ENCODE measurements at regions not wholly inside any gene's neighbourhood (a gene's known extent, or its start where the extent isn't known, plus 50 kb on each side); places are given as distances from the start of the nearest gene placed in this dataset.
A peak's percentile ranks its signal among the peaks of the same experiment; 100 is the strongest.

DNA sequence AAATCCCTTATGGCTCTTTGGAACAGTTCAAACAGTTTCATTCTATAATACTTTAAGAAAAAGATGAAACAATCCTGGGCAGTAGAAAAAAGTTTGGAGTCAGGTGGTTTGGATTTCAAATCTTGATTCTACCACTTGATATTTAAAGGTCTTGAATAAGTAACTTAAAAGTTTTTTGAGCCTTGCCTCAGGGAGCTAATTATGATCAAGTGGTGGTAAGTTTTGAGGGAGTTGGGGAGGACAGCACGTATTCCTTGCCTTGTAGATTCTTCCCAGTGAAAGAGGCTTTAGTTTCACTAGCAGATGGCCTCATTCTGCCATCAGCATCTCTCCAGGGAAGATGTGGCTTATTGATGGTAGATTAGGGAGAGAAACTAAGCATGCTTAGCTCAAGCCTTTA is 168.4 kb upstream of the CSNK1A1L start:
- no peak for DNase-seq (ENCODE audit: low read depth in 2 of 2)
- no peaks in the 10 kb centered on the region for H3K4me1 ChIP-seq (ENCODE audit: control insufficient read depth, extremely low read depth, insufficient read depth, low read length)
- H3K79me2 ChIP-seq (ENCODE audit: control insufficient read depth, insufficient read depth, low read length), result no peaks in the 10 kb centered on the region
- H4K20me1 ChIP-seq (ENCODE audit: control insufficient read depth, extremely low read depth, insufficient read depth, low read length), result no peaks in the 10 kb centered on the region
- H3K27ac ChIP-seq (ENCODE audit: insufficient read depth, low read length), result no peak overlapping the region
- no peaks in the 10 kb centered on the region for H3K36me3 ChIP-seq (ENCODE audit: control insufficient read depth, insufficient read depth, low read length)
- no peak overlapping the region for H2AFZ ChIP-seq (ENCODE audit: low read length)
- no peaks in the 10 kb centered on the region for H3K9me3 ChIP-seq (ENCODE audit: control insufficient read depth, insufficient read depth, low read depth, low read length)
- H3K4me2 ChIP-seq (ENCODE audit: extremely low read depth, insufficient read depth, low read length), result no peak overlapping the region
- no peak overlapping the region for H3K9ac ChIP-seq (ENCODE audit: insufficient read depth, low read length)
- no peak overlapping the region for H3K4me3 ChIP-seq (replicated peaks in 1 of 4; ENCODE audit: control extremely low read depth in 1 of 4, insufficient read depth in 1 of 4, low read depth in 3 of 4, low read length in 4 of 4)
- H3K27me3 ChIP-seq (ENCODE audit: control insufficient read depth, insufficient read depth, low read length), result no peaks in the 10 kb centered on the region
- TF ChIP-seq, protein P1, sequence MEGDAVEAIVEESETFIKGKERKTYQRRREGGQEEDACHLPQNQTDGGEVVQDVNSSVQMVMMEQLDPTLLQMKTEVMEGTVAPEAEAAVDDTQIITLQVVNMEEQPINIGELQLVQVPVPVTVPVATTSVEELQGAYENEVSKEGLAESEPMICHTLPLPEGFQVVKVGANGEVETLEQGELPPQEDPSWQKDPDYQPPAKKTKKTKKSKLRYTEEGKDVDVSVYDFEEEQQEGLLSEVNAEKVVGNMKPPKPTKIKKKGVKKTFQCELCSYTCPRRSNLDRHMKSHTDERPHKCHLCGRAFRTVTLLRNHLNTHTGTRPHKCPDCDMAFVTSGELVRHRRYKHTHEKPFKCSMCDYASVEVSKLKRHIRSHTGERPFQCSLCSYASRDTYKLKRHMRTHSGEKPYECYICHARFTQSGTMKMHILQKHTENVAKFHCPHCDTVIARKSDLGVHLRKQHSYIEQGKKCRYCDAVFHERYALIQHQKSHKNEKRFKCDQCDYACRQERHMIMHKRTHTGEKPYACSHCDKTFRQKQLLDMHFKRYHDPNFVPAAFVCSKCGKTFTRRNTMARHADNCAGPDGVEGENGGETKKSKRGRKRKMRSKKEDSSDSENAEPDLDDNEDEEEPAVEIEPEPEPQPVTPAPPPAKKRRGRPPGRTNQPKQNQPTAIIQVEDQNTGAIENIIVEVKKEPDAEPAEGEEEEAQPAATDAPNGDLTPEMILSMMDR (conservative IDR thresholded peaks at IDR 0.05 in 1 of 2, IDR thresholded peaks at IDR 0.05 in 1 of 2; ENCODE audit: low read depth in 1 of 2, low read length in 2 of 2), result no peak
- no peak for TF ChIP-seq EZH2 (IDR thresholded peaks at IDR 0.05; ENCODE audit: low read length, missing control alignments)

DNA sequence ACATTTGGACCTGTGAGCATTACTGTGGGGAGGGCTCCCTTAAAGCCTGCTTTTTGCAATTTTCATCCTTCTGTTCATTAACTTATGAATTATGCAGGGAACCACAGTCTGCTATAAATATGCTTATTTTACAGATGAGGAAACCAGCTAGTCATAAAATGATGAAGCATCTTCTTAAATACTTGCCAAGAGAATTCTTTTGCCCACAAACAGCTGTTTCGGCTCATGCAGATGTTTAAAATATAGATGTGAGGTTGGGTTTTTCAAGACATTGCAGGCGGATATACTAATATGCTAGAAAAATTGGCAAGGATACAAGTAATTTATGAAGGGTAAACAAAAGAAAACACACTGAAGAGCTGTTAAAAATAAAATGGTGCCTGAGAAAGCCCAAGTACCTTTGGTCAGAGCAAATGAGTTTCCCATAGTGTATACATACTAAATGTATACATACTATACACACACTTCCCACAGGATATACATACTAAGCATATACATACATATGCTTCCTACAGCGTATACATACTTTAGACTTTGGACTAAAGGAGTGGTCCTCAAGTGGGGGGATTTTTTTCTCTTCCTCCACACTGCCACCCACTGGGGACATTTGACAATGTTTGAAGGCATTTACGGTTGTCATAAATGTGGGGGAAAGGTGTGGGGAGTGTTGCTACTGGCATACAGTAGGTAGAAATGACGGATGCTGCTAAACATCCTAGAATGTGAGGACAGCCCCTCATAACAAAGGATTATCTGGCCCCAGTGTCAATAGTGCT is 164.9 kb upstream of the CSNK1A1L start:
- Histone ChIP-seq H3K9ac (ENCODE audit: insufficient read depth, low read length) (no peak overlapping the region), H3K4me3 (replicated peaks in 1 of 4; ENCODE audit: control extremely low read depth in 1 of 4, insufficient read depth in 1 of 4, low read depth in 3 of 4, low read length in 4 of 4) (no peak overlapping the region), H3K79me2 (ENCODE audit: control insufficient read depth, insufficient read depth, low read length) (no peaks in the 10 kb centered on the region), H3K27ac (ENCODE audit: insufficient read depth, low read length) (no peak overlapping the region), H4K20me1 (ENCODE audit: control insufficient read depth, extremely low read depth, insufficient read depth, low read length) (no peaks in the 10 kb centered on the region), H3K4me2 (ENCODE audit: extremely low read depth, insufficient read depth, low read length) (no peak overlapping the region), H3K9me3 (ENCODE audit: control insufficient read depth, insufficient read depth, low read depth, low read length) (no peaks in the 10 kb centered on the region), H3K27me3 (ENCODE audit: control insufficient read depth, insufficient read depth, low read length) (no peaks in the 10 kb centered on the region), H3K36me3 (ENCODE audit: control insufficient read depth, insufficient read depth, low read length) (no peaks in the 10 kb centered on the region), H2AFZ (ENCODE audit: low read length) (no peak overlapping the region), H3K4me1 (ENCODE audit: control insufficient read depth, extremely low read depth, insufficient read depth, low read length) (no peaks in the 10 kb centered on the region)
- TF ChIP-seq EZH2 (IDR thresholded peaks at IDR 0.05; ENCODE audit: low read length, missing control alignments), result no peak
- TF ChIP-seq, protein P1 (conservative IDR thresholded peaks at IDR 0.05 in 1 of 2, IDR thresholded peaks at IDR 0.05 in 1 of 2; ENCODE audit: low read depth in 1 of 2, low read length in 2 of 2), result peak; percentile 11 to 14
- DNase-seq (ENCODE audit: low read depth in 2 of 2), result peak in 1 of 2 donors; percentile 74

DNA sequence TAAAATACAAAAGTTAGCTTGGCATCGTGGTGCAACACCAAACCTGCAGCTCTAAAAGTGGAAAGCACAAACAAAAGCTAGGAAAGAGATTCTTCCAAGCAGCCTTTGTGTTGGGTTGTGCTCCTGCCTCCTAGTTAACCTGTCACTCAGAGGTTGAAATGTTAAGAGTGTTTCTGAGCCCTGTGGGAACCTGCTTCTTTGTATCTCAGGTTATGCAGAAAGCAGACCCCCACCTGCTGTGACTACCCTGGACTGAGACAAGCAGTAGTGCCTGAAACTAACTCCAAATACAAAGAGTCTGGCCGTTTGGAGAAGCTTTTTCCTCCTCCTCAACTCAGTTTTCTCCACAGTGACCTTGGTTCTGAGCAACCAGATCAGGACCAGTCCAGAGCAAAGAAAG is 158.4 kb upstream of the CSNK1A1L start:
- no peaks in the 10 kb centered on the region for H3K4me1 ChIP-seq (ENCODE audit: control insufficient read depth, extremely low read depth, insufficient read depth, low read length)
- H3K79me2 ChIP-seq (ENCODE audit: control insufficient read depth, insufficient read depth, low read length), result no peaks in the 10 kb centered on the region
- no peak overlapping the region for H3K9ac ChIP-seq (ENCODE audit: insufficient read depth, low read length)
- no peaks in the 10 kb centered on the region for H3K9me3 ChIP-seq (ENCODE audit: control insufficient read depth, insufficient read depth, low read depth, low read length)
- DNase-seq (ENCODE audit: low read depth in 2 of 2), result no peak
- no peak overlapping the region for H3K4me2 ChIP-seq (ENCODE audit: extremely low read depth, insufficient read depth, low read length)
- no peak for TF ChIP-seq EZH2 (IDR thresholded peaks at IDR 0.05; ENCODE audit: low read length, missing control alignments)
- TF ChIP-seq, protein P1 (conservative IDR thresholded peaks at IDR 0.05 in 1 of 2, IDR thresholded peaks at IDR 0.05 in 1 of 2; ENCODE audit: low read depth in 1 of 2, low read length in 2 of 2), result no peak
- no peaks in the 10 kb centered on the region for H3K27me3 ChIP-seq (ENCODE audit: control insufficient read depth, insufficient read depth, low read length)
- H3K27ac ChIP-seq (ENCODE audit: insufficient read depth, low read length), result no peak overlapping the region
- H4K20me1 ChIP-seq (ENCODE audit: control insufficient read depth, extremely low read depth, insufficient read depth, low read length), result no peaks in the 10 kb centered on the region
- H3K4me3 ChIP-seq (replicated peaks in 1 of 4; ENCODE audit: control extremely low read depth in 1 of 4, insufficient read depth in 1 of 4, low read depth in 3 of 4, low read length in 4 of 4), result no peak overlapping the region
- no peak overlapping the region for H2AFZ ChIP-seq (ENCODE audit: low read length)
- no peaks in the 10 kb centered on the region for H3K36me3 ChIP-seq (ENCODE audit: control insufficient read depth, insufficient read depth, low read length)

Measured in fibroblast of lung (primary cell).